GM12865 (cell line): ENCODE measurements at regions not wholly inside any gene's neighbourhood (a gene's known extent, or its start where the extent isn't known, plus 50 kb on each side); places are given as distances from the start of the nearest gene placed in this dataset.
A peak's percentile ranks its signal among the peaks of the same experiment; 100 is the strongest.
"Not testable (repeated sequence)": the region's sequence is repeated elsewhere in the genome, so short reads cannot be mapped to it uniquely, and the experiment has no call there.

ENCODE experiments used
- DNase-seq: peaks from one replicate; pipeline ENCODE4 v3.0.0; 2010; ENCODE audit warnings: low read depth
- H3K4me3 ChIP-seq: 2 replicates; pipeline ENCODE4 v1.5.1; 2011; ENCODE audit warnings: mild to moderate bottlenecking, low read depth, low read length, control low read depth
- CTCF ChIP-seq: IDR thresholded peaks from 2 replicates; pipeline ENCODE4 v1.5.1; 2011; ENCODE audit warnings: low read length, control low read depth, low read depth, inconsistent platforms; ENCODE audit not compliant: insufficient read depth; ENCODE audit errors: missing control alignments

- no peak for TF ChIP-seq CTCF
- no peak for DNase-seq
- H3K4me3 ChIP-seq, result no peak overlapping the region
These were observed 656.4 kb downstream of the MECOM start for GRCh38 chr3:169007145-169007544.

- not testable (repeated sequence) for H3K4me3 ChIP-seq, DNase-seq
These were observed 657.1 kb downstream of the MECOM start for GRCh38 chr3:169006398-169006797.

GRCh38 chr3:169002689-169003088, 660.8 kb downstream of the MECOM start:
- no peak for DNase-seq
- TF ChIP-seq CTCF, result no peak
- no peak overlapping the region for H3K4me3 ChIP-seq

- no peak overlapping the region for H3K4me3 ChIP-seq
- TF ChIP-seq CTCF, result no peak
- no peak for DNase-seq
These were observed 664.7 kb downstream of the MECOM start for GRCh38 chr3:168998792-168999191.

GRCh38 chr3:168997488-168997887, 666.0 kb downstream of the MECOM start:
- no peak overlapping the region for H3K4me3 ChIP-seq
- TF ChIP-seq CTCF, result no peak
- no peak for DNase-seq

GRCh38 chr3:168996622-168997021, 666.9 kb downstream of the MECOM start:
- H3K4me3 ChIP-seq, result peak overlapping the region; percentile 37; the same call in 1 of the 2 replicates
- no peak for TF ChIP-seq CTCF
- peak; percentile 14 for DNase-seq

- no peak for DNase-seq
- H3K4me3 ChIP-seq, result no peak overlapping the region
- no peak for TF ChIP-seq CTCF
These were observed 668.4 kb downstream of the MECOM start for GRCh38 chr3:168995129-168995528.

GRCh38 chr3:168991803-168992202, 671.7 kb downstream of the MECOM start:
- DNase-seq, result no peak
- no peak for TF ChIP-seq CTCF
- H3K4me3 ChIP-seq, result no peak overlapping the region
